GM13977 (cell line): ENCODE measurements at regions not wholly inside any gene's neighbourhood (a gene's known extent, or its start where the extent isn't known, plus 50 kb on each side); places are given as distances from the start of the nearest gene placed in this dataset.
A peak's percentile ranks its signal among the peaks of the same experiment; 100 is the strongest.
"Not testable (repeated sequence)": the region's sequence is repeated elsewhere in the genome, so short reads cannot be mapped to it uniquely, and the experiment has no call there.

Experiments
- DNase-seq: peaks from one replicate; pipeline ENCODE4 v3.0.0; 2012; ENCODE audit warnings: low spot score
- CTCF ChIP-seq: IDR thresholded peaks from 2 replicates; pipeline ENCODE4 v1.5.1; 2012; ENCODE audit warnings: mild to moderate bottlenecking, control low read depth; ENCODE audit not compliant: insufficient read depth; ENCODE audit errors: extremely low read depth, missing control alignments
- in situ Hi-C: fragments of 300-500 bp; cut with MboI; formaldehyde crosslinking; loops from one replicate; pipeline ENCODE4 v1.12.0; 2022; ENCODE audit warnings: low sequenced_read_pairs, low pct_unique_long_range_greater_than_20kb, mixed read lengths, inconsistent platforms; ENCODE audit not compliant: unreplicated experiment

DNA sequence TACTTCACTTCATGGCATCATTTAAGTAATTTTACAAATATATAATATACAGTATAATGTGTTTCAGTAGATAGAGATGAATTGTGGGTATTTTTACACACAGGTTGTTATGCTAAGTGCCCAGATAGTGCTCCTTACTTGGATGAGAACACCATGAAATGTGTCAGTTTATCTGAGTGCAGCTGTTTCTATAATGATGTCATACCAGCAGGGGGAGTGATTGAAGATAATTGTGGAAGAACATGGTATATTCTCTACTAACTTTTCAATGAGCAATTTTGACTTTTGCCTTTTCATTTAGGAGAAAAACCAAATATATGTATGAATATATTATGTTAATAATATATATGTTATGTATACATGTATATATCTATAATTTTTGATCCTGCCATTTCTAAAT is 221.6 kb downstream of the LRRK2 start:
- DNase-seq: peak; percentile 30
- in situ Hi-C loops: loop anchor here (25.0 kb wide), 1 partner anchor 466 kb away; no protein-coding TSS in a partner anchor

DNA sequence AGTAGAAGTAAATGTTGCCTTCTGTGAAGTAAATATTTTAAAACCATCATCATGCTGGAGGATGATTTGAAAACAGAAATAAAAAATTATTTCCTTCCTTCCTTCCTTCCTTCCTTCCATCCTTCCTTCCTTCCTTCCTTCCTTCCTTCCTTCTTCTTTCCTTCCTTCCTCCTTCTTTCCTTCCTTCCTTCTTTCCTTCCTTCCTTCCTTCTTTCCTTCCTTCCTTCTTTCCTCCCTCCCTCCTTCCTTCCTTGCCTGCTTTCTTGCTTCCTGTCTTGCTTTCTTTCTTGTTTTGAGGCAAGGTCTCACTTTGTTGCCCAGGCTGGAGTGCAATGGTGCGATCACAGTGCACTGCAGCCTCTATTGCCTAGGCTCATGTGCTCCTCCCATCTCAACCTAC is 223.7 kb downstream of the LRRK2 start:
- DNase-seq: not testable (repeated sequence)
- in situ Hi-C loops: loop anchor here (25.0 kb wide), 1 partner anchor 464 kb away; no protein-coding TSS in a partner anchor

More for the DNA sequence above, 221.6 kb downstream of the LRRK2 start:
- TF ChIP-seq CTCF: peak; percentile 64

DNA sequence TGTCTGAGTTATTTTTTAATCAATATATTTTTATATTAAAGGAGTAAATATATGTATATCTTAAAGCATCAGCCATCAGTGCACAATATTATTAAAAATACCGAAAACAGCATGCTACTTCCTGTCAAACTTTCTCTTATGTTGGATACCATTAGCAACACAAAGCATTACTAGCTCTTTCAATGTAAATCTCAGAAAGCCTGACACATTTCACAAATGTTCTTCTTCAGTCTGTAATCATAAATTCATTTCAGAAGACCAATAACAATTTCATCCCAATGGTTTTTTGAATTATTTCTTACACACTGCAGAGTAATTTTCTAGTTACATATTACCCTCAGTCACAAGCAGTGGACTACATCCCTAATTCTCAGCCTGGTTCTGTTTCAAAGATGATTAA is 226.9 kb downstream of the LRRK2 start:
- TF ChIP-seq CTCF: no peak
- no peak for DNase-seq
- in situ Hi-C loops: loop anchor here (25.0 kb wide), 1 partner anchor 89 kb away; no protein-coding TSS in a partner anchor

- in situ Hi-C loops: loop anchor here (25.0 kb wide), 1 partner anchor 102 kb away; no protein-coding TSS in a partner anchor
These were observed 228.1 kb upstream of the CNTN1 start for GRCh38 chr12:40464121-40464520.

GRCh38 chr12:40469736-40470135 is 222.5 kb upstream of the CNTN1 start:
- in situ Hi-C loops: loop anchor here (25.0 kb wide), 1 partner anchor 107 kb away; no protein-coding TSS in a partner anchor
- DNase-seq: no peak
- no peak for TF ChIP-seq CTCF

More at GRCh38 chr12:40464121-40464520, 228.1 kb upstream of the CNTN1 start:
- no peak for DNase-seq
- TF ChIP-seq CTCF: no peak

DNA sequence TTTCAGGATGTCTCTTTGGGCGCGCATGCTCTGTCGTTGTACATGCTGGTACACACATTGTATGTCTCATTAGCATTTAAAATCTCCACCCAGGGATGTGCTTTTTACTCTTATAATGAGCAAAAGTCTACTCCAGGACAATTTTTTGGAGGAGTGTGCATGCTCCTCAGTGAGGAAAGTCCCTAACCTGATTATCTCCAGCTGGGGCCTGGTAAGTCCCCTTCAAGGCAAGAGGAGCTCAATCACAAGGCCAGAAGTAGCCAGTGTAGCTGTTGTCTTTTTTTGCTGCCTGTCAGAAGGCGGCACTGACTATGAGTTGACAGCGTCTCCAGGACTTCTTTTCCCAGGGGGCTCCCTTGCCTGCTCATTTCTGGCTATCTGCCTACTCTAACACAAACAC is 218.3 kb upstream of the CNTN1 start:
- DNase-seq: no peak
- in situ Hi-C loops: loop anchor here (25.0 kb wide), 1 partner anchor 112 kb away; no protein-coding TSS in a partner anchor
- no peak for TF ChIP-seq CTCF

- DNase-seq: no peak
- TF ChIP-seq CTCF: no peak
- in situ Hi-C loops: loop anchor here (25.0 kb wide), 1 partner anchor 112 kb away; no protein-coding TSS in a partner anchor
These were observed 217.6 kb upstream of the CNTN1 start for GRCh38 chr12:40474630-40475029.
